ENCODE measurements at regions not wholly inside any gene's neighbourhood (a gene's known extent, or its start where the extent isn't known, plus 50 kb on each side); places are given as distances from the start of the nearest gene placed in this dataset.
"Not testable (repeated sequence)": the region's sequence is repeated elsewhere in the genome, so short reads cannot be mapped to it uniquely, and the experiment has no call there.

GRCh38 chr14:52122163-52122562, 53.3 kb upstream of the NID2 start:
- DNase-seq: not testable (repeated sequence)

GRCh38 chr14:52121441-52121840, 52.6 kb upstream of the NID2 start:
- DNase-seq: no peak

GRCh38 chr14:52119030-52119429, 50.2 kb upstream of the NID2 start:
- no peak for DNase-seq

All from NCI-H446 treated with DMSO at 0.1 percent for 48 hours (cell line).